ENCODE measurements at regions not wholly inside any gene's neighbourhood (a gene's known extent, or its start where the extent isn't known, plus 50 kb on each side); places are given as distances from the start of the nearest gene placed in this dataset.
"Not testable (repeated sequence)": the region's sequence is repeated elsewhere in the genome, so short reads cannot be mapped to it uniquely, and the experiment has no call there.

GRCh38 chr12:75643119-75643518 lies 131.7 kb upstream of the KRR1 start:
- not testable (repeated sequence) for TF ChIP-seq BHLHE40 (IDR thresholded peaks at IDR 0.05; ENCODE audit: borderline replicate concordance); SP1 (IDR thresholded peaks at IDR 0.05); ELF4 (IDR thresholded peaks at IDR 0.05); CTBP1 (IDR thresholded peaks at IDR 0.05; ENCODE audit: borderline replicate concordance); ARNT (IDR thresholded peaks at IDR 0.05); FOXM1 (IDR thresholded peaks at IDR 0.05; ENCODE audit: borderline replicate concordance); TARDBP (IDR thresholded peaks at IDR 0.05)
